Activated CD8-positive, alpha-beta memory T cell treated with anti-CD3 and anti-CD28 coated beads for 36 hours (primary cell): ENCODE measurements at regions not wholly inside any gene's neighbourhood (a gene's known extent, or its start where the extent isn't known, plus 50 kb on each side); places are given as distances from the start of the nearest gene placed in this dataset.
"Not testable (repeated sequence)": the region's sequence is repeated elsewhere in the genome, so short reads cannot be mapped to it uniquely, and the experiment has no call there.

Experiments
- CTCF ChIA-PET: fragments of 350-600 bp; sonication (Branson Sonifier 250); formaldehyde crosslinking; loops from one replicate; lab custom pipeline; 2021; ENCODE audit warnings: antibody characterized with exemption; lab: Charles Lee
- POLR2A ChIA-PET: fragments of 350-600 bp; sonication (Branson Sonifier 250); formaldehyde crosslinking; loops from one replicate; lab custom pipeline; 2021; ENCODE audit warnings: antibody characterized with exemption; lab: Charles Lee

DNA sequence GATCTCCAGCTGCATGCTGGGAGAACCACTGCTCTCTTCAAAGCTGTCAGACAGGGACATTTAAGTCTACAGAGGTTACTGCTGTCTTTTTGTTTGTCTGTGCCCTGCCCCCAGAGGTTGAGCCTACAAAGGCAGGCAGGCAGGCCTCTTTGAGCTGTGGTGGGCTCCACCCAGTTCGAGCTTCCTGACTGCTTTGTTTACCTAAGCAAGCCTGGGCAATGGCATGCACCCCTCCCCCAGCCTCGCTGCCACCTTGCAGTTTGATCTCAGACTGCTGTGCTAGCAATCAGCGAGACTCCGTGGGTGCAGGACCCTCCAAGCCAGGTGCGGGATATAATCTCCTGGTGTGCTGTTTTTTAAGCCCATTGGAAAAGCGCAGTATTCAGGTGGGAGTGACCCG lies 591.0 kb upstream of the IL12A start:
- CTCF ChIA-PET, POLR2A ChIA-PET: not testable (repeated sequence)

DNA sequence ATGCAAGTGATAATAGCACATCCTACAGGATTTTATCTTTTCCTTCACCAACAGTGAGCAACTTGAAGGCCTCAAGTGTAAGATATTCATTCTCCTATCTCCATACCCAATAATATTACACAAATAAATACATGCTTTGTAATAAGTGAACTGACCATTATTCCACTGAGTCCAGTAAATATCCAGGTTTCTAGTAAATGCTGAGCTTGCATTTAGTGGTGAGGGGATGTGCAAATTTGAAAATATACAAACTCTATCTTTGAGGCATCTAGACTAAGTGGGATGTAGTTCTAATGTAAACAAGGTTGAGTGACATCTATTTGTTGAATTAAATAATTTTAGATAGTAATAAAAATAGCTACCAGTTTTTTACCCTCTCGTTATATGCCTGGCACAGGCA lies 587.6 kb upstream of the IL12A start:
- ChIA-PET POLR2A (no interaction called here), CTCF (no interaction called here)

DNA sequence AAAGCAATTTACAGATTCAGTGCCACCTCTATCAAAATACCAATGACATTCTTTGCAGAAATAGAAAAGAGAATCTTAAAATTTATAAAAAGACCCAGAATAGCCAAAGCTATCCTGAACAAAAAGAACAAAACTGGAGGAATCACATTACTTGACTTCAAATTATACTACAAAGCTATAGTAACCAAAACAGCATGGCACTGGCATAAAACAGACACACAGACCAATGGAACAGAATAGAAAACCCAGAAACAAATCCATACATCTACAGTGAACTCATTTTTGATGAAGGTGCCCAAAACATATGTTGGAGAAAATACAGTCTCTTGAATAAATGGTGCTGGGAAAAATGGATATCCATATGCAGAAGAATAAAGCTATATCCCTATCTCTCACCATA lies 578.9 kb upstream of the IL12A start:
- CTCF ChIA-PET, POLR2A ChIA-PET: not testable (repeated sequence)

DNA sequence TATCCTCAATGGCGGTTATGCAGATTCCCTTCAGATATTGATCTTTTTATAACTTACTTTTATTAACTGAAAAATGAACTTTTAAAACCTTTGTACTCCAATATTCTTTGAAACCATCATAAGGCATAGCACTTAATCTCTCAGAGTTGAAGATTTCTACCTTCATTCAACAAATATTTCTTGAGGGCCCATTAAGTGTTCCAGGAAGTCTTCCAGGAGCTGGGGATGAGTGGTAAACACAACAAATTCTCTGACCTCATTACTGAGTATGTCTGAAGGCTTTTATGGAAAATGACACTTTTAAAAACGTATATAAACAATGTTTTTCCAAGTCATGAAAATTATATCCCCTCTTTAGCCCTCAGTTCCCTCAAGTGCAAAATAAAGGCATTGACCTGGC lies 575.3 kb upstream of the IL12A start:
- ChIA-PET POLR2A (no interaction called here), CTCF (no interaction called here)

DNA sequence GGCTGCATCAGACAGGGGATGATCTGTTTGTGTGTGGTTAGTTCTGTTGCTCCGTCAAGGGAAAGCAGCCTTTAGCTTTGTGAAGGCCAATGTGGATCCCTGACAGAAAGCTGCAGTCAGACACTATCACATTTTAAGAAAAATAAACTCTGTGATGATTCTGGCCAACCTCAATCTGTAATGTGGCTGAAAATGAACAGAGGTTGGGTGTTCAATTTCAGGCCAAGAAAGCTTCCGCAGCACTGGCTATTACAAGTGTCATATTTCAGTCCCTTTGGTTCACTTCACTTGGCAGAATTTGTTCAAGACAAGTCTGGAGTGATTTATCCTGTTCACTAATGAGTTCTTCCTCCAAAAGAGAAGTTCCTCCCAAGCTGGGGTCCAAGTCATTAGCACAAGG lies 571.8 kb upstream of the IL12A start:
- POLR2A ChIA-PET, result no interaction called here
- CTCF ChIA-PET, result no interaction called here

DNA sequence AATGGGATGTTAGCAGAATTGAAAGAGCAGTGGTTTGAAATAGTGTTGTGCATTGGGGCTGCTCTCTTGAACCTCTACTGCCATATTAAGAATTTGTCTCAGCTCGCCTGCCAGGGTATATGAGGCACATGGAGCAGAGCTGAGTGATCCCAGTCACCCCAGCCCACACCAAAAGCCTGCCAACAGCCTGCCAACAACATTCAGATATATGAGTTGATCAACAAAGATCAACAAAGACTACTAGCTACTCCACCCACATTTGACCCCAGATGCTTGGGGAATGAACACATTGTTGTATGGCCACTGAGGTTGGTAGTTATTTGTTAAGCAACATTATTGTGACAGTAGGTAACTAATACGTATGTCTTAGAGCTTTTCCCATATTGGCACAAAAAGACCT lies 570.9 kb upstream of the IL12A start:
- POLR2A ChIA-PET, result no interaction called here
- CTCF ChIA-PET, result no interaction called here

DNA sequence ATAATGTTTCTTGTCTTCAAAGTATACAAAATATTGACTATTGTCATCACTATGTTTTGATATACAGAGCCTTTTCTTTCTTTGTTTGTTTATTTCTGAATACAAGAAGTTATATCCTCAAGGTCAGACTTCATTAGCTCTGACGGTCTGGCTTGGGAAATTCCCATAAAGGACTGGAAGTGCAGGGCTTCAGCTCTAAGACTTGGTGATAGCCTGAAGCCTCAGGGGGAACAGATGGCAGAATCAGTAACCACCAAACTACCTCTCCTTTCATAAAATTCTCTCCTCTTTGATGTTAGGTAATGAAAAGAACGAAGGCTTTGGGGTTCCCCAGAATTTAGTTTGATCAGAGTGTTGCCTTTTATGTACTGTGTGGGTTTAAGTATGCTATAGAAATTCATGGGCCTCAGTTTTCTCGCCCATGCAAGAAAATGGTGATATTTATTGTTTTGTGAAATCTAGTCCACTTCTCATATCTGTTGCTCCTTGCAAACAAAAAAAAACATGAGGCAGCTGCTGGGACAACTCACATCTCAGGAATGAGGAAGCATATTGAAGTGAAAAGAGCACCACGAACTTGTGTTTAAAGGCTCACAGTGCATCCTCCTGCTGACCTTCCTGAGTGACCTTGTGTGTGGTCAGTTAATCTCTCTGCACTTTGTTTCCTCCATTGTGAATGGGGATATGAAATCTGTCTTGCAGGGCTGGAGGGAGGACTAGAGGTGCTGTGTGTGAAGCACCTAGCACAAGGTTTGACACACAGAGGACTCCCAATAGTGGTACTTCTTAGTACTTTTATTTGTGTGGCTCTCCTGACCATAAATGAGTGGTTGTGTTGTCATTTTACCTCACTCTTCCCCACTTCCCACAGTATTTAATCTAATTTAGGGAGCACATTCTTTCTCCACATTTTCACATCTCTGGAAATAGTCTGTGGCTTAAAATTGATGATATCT lies 569.8 kb upstream of the IL12A start:
- ChIA-PET CTCF (no interaction called here), POLR2A (no interaction called here)

DNA sequence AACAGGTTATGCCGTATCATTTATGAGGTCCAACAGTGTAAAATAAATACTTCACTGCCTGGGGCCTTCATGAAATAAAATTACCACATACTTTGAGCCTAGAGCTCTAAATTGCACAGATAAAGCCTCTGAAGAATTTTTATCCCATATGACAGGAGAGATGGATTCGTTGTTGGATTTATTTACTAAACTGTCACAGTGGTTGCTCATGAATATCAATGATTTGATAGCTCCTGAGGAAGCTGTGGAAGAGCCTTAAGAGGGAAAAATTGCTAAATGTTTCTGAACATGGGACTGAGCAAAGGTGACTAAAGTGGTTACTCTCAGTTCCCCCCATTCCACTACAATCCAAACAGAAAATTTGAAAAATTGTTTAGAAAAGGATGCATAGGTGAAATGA lies 558.9 kb upstream of the IL12A start:
- ChIA-PET CTCF (no interaction called here), POLR2A (no interaction called here)

DNA sequence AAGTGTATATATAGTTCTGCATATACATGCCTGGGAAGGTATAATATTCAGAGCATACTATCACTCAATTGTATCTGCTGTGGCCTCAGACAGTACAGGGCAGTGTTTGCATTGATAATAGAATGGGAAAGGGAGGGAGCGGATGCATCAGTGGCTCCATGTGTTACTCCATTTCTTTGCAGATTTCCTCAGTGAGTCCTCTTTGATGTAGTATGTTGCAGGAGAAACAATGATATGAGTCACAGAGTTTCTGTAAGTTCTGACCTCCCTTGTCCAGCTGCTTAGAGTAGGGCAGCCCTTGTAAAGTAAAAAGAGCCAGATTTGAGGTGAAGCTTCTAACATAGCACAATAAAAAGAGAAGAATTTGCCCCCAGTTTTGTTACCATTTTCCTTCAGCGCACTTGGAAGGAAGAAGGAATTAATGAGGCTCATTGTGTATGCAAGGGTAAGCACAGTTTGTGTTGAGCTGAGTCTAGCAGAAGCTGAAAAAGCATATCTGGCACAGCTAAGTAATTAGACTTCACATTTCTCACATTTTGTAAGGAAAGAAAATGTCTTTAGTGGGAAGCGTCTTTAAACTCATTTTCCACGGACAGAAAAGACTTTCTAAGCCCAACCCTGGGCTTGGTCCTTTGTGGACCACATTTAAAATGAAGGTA lies 555.8 kb upstream of the IL12A start:
- CTCF ChIA-PET, result no interaction called here
- POLR2A ChIA-PET, result no interaction called here

DNA sequence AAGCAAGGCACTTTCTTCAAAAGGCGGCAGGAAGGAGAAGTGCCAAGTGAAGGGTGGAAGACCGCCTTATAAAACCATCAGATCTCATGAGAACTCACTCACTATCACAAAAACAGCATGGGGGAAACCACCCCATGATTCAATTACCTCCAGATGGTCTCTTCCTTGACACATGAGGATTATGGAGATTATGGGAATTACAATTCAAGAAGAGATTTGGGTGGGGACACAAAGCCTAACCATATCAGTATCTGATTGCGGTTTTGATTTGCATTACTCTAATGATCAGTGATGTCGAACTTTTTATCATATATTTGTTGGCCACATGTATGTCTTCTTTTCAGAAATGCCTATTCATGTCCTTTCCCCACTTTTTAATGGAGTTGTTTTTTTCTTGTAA lies 549.3 kb upstream of the IL12A start:
- ChIA-PET POLR2A (no interaction called here), CTCF (no interaction called here)

DNA sequence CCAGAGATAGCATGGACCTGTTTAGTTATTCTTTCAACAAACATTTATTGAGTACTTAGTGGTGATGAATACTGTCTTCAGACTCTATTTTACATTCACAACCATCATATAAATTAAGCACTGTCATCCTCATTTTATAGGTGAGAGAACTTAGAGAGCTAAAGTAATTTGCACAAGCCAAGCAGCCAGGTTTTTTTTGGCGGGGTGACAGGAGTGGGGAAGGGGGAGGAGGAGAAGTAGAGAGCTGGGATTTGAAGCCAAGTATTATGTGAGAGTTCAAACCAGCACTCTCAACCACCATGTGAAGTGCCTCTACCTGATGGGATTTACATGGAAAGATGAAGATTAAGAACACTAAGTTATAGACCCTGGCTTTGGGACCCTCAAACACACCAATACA lies 547.4 kb upstream of the IL12A start:
- ChIA-PET CTCF (no interaction called here), POLR2A (no interaction called here)

DNA sequence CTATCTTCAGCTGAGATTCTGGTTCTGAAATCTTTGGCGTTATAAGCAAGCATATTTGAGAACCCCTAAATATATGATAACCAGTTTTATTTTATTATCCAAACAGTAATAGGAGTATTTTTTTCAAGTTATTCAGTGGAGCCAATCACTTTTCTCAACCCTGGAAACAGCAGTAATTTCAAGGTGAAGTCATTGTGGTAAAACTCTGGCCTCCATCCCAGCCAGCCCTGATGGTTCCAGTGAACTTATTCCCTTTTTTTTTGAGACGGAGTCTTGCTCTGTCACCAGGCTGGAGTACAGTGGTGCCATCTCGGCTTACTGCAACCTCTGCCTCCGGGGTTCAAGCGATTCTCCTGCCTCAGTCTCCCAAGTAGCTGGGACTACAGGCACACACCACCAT lies 545.4 kb upstream of the IL12A start:
- POLR2A ChIA-PET, result no interaction called here
- CTCF ChIA-PET, result no interaction called here

DNA sequence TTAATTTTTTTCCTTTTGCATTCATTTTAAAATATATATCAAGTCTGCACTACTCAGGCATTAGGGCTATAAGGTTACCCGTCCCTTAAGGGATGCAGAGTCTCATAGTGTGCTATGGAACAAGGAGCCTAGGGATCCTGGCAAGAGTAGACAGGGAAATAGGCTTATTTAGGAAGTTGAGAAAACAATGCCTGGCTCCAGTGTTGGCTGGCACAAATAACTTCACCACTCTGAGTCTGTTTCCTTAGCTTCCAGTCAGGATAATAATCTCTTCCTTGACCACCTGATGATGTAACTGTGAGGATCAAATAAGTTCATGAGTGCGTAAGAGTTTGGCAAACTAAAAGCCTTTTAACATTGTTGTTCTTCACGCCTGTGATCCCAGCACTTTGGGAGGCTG lies 540.8 kb upstream of the IL12A start:
- POLR2A ChIA-PET, result no interaction called here
- CTCF ChIA-PET, result no interaction called here

DNA sequence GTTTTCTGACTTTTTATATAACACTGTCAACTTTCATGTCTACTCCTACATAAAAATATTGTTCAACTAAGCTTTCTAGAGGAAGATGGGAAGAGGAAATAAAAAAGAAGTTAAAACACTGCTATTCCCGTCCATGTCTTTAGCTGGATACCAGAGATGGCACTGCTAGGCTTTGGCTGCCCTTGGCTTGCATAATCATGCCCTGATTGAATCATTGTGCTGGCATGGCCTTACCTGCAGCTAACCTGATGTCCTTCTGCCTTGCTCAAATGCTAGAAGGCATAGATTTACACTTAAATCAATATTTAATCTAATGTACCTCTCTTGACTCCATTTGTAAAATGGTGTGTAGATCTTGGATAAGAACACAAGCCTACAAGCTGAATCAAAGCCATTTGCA lies 539.7 kb upstream of the IL12A start:
- POLR2A ChIA-PET, result no interaction called here
- CTCF ChIA-PET, result no interaction called here

DNA sequence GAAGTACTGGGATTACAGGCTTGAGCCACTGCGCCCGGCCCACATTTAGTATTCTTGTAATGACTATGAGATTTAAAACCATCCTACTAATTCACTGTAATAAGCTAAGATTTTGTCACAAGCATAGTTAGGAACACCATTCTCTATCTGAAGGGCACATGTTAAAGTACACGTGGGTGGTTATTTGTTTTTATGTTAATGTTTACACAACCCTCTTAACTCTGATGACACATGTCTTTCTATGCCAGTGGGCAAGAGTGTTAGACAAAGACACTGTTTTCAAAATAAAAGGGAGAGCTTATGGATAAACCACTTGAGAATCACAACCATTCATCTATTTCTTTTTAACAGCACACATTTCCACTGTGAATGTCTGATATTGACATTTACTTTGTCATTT lies 537.6 kb upstream of the IL12A start:
- ChIA-PET CTCF (no interaction called here), POLR2A (no interaction called here)

DNA sequence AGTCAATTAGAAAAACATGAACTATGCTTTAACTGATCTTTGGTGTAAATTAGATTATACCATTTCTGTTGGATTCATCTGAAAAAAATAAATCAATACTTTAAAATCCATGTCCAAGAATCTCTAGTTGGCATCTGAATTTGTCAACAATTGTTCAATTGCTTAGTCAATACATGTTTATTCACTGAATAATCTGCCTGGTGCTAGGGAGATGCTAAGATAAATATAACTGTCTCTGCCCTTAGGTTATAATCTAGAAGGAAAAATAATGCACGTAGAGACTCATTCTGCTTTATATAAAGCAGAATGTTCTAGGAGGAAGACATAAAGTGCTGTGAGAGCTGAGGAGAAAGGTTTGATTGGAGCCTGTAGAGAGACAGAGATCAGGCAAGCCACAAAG lies 537.2 kb upstream of the IL12A start:
- POLR2A ChIA-PET, result no interaction called here
- CTCF ChIA-PET, result no interaction called here

DNA sequence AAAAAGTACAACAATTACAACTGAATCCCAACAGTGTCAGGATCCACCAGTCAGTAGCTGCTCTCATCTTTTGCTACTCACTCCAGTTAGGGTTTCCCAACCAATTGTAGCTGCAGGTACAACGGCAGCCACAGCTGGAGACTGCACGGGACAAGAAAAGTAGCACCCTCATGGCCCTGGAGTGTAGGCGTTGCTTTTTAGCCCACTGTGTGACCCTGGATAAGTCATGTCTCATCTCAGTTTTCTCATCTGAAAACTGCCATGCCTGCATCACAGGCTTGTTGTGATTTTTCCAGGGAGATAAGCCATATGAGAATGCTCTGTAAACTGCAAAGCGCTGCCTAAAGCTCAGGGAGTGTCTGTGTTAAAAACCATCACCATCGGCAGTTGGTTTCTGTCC lies 535.6 kb upstream of the IL12A start:
- ChIA-PET CTCF (no interaction called here), POLR2A (no interaction called here)

DNA sequence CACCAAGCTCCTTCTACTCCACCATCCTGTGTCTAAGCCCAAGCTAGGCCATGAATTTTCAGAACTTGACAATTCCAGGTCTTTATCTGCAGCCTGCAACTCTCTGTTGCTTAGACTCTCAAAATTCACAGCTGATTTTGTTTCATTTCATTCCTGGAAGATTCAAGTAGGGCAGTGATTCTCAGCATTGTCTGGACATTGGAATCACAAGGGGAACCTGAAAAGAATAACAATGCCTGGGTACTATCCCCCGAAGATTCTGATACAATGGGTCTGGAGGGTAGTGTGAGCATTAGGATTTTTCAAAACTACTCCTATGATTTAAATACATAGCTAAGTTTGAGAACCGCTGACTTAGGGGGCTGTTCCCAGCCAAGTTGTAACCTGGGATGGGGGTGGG lies 534.7 kb upstream of the IL12A start:
- POLR2A ChIA-PET, result no interaction called here
- CTCF ChIA-PET, result no interaction called here

DNA sequence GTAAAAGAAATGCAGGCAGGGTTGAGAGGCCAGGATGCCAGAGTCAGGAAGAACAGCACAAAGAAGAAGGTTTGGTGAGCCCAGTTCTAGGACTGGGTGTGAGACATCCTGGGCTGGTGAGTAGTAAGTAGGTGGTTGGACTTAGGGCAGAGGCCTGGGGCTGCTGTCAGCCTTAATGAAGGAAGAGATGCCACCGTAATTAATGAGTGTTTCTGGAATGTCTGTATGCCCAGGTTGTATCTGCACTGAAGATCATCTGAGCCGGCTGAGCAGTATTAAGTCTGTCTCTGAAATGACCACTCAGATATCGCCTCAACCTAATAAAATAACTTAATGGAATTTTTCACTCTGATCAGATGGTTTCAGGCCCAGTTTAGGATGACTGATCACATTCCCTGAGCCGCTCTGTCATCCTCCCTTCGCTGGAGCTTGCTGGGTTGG lies 532.9 kb upstream of the IL12A start:
- ChIA-PET CTCF (no interaction called here), POLR2A (no interaction called here)

DNA sequence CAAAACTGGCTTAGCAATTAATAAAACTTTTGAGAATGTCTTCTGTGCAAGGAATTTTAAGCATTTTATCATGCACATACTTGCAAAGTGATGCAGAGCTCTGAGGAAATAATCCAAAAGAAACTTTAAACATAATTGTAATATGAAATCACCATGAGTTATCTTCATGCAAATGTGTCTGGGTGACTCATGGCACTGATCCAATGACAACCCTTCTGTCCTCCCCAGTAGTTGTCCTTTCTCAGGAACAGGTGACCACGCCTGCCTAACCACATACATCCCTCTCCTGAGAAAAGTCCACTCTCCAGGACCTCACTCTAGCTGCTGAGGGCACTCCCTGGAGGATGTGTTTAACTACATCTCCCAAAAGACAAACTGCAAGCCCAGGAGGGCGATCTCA lies 530.6 kb upstream of the IL12A start:
- CTCF ChIA-PET, result interaction anchor here (1.0 kb wide), 1 partner anchor 14 kb away, joined by 4 read pairs; no protein-coding TSS in a partner anchor

DNA sequence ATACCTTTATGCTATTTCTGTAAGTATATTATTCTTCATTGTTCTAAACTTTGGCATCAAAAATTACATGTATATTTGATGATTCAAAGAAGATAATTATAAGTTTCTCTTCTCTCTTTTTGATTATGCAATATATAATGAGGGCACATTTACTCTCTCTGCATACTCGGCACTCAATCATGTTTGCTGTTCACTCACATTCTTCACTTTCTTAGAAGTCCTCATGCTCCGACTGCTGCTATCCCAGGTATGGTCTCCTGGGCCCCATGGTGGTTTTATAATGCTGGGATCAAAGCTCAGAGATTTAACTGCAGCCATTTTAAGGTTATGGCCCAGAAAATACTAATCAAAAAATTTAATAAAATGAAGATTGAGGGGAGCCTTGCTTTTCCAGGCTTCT lies 529.7 kb upstream of the IL12A start:
- ChIA-PET CTCF (interaction anchor here (1.0 kb wide), 1 partner anchor 13 kb away, joined by 4 read pairs; no protein-coding TSS in a partner anchor), POLR2A (no interaction called here)

More for the DNA sequence above, 530.6 kb upstream of the IL12A start:
- POLR2A ChIA-PET, result no interaction called here
